ENCODE measurements at regions not wholly inside any gene's neighbourhood (a gene's known extent, or its start where the extent isn't known, plus 50 kb on each side); places are given as distances from the start of the nearest gene placed in this dataset.
"Not testable (repeated sequence)": the region's sequence is repeated elsewhere in the genome, so short reads cannot be mapped to it uniquely, and the experiment has no call there.

GRCh38 chr10:62500116-62500515 lies 125.9 kb downstream of the ZNF365 start:
- not testable (repeated sequence) for H3K4me3 ChIP-seq (ENCODE audit: low read length); H3K27me3 ChIP-seq (ENCODE audit: low read length); H3K9me3 ChIP-seq (ENCODE audit: low read length); DNase-seq; H3K9ac ChIP-seq (ENCODE audit: low read length); H3K79me2 ChIP-seq (ENCODE audit: low read length); H3K4me2 ChIP-seq (ENCODE audit: low read depth, low read length, poor library complexity, severe bottlenecking); H3K36me3 ChIP-seq (ENCODE audit: insufficient read depth, low read length); H3K27ac ChIP-seq (ENCODE audit: low read length); H3K9me2 ChIP-seq (replicated peaks; ENCODE audit: insufficient read depth, low read length); H2AFZ ChIP-seq (ENCODE audit: low read length); H3K4me1 ChIP-seq (ENCODE audit: low read length); H4K20me1 ChIP-seq (ENCODE audit: insufficient read depth, low read depth, low read length)

GRCh38 chr10:62501547-62501946 lies 127.4 kb downstream of the ZNF365 start:
- no peaks in the 10 kb centered on the region for H3K36me3 ChIP-seq (ENCODE audit: insufficient read depth, low read length)

GRCh38 chr10:62502995-62503613 lies 128.9 kb downstream of the ZNF365 start:
- Histone ChIP-seq H3K27me3 (ENCODE audit: low read length) (no peaks in the 10 kb centered on the region), H3K4me3 (ENCODE audit: low read length) (no peak overlapping the region), H3K36me3 (ENCODE audit: insufficient read depth, low read length) (no peaks in the 10 kb centered on the region), H3K9ac (ENCODE audit: low read length) (no peak overlapping the region), H3K9me2 (replicated peaks; ENCODE audit: insufficient read depth, low read length) (0 out of 2 replicates have a peak, but pooled peaks cover 4% of the 10 kb centered on the region), H3K27ac (ENCODE audit: low read length) (no peak overlapping the region), H3K9me3 (ENCODE audit: low read length) (no peaks in the 10 kb centered on the region), H3K4me2 (ENCODE audit: low read depth, low read length, poor library complexity, severe bottlenecking) (no peak overlapping the region), H3K4me1 (ENCODE audit: low read length) (no peaks in the 10 kb centered on the region), H4K20me1 (ENCODE audit: insufficient read depth, low read depth, low read length) (no peaks in the 10 kb centered on the region), H2AFZ (ENCODE audit: low read length) (no peak overlapping the region), H3K79me2 (ENCODE audit: low read length) (no peaks in the 10 kb centered on the region)
- no peak for DNase-seq

More at GRCh38 chr10:62501547-62501946, 127.4 kb downstream of the ZNF365 start:
- Histone ChIP-seq H3K27ac (ENCODE audit: low read length) (no peak overlapping the region), H3K79me2 (ENCODE audit: low read length) (no peaks in the 10 kb centered on the region), H3K9me3 (ENCODE audit: low read length) (no peaks in the 10 kb centered on the region), H4K20me1 (ENCODE audit: insufficient read depth, low read depth, low read length) (no peaks in the 10 kb centered on the region), H3K27me3 (ENCODE audit: low read length) (no peaks in the 10 kb centered on the region), H2AFZ (ENCODE audit: low read length) (no peak overlapping the region), H3K4me1 (ENCODE audit: low read length) (no peaks in the 10 kb centered on the region), H3K9me2 (replicated peaks; ENCODE audit: insufficient read depth, low read length) (0 out of 2 replicates have a peak, but pooled peaks cover 4% of the 10 kb centered on the region), H3K4me2 (ENCODE audit: low read depth, low read length, poor library complexity, severe bottlenecking) (no peak overlapping the region), H3K9ac (ENCODE audit: low read length) (no peak overlapping the region), H3K4me3 (ENCODE audit: low read length) (no peak overlapping the region)
- DNase-seq = no peak

- no peaks in the 10 kb centered on the region for H3K4me1 ChIP-seq (ENCODE audit: low read length)
- no peaks in the 10 kb centered on the region for H3K27me3 ChIP-seq (ENCODE audit: low read length)
- no peak overlapping the region for H3K4me3 ChIP-seq (ENCODE audit: low read length)
- 0 out of 2 replicates have a peak, but pooled peaks cover 4% of the 10 kb centered on the region for H3K9me2 ChIP-seq (replicated peaks; ENCODE audit: insufficient read depth, low read length)
- H3K36me3 ChIP-seq (ENCODE audit: insufficient read depth, low read length) = no peaks in the 10 kb centered on the region
- no peaks in the 10 kb centered on the region for H4K20me1 ChIP-seq (ENCODE audit: insufficient read depth, low read depth, low read length)
- no peak overlapping the region for H3K4me2 ChIP-seq (ENCODE audit: low read depth, low read length, poor library complexity, severe bottlenecking)
- no peak overlapping the region for H3K27ac ChIP-seq (ENCODE audit: low read length)
- no peak for DNase-seq
- H3K9ac ChIP-seq (ENCODE audit: low read length) = no peak overlapping the region
- no peaks in the 10 kb centered on the region for H3K79me2 ChIP-seq (ENCODE audit: low read length)
- no peaks in the 10 kb centered on the region for H3K9me3 ChIP-seq (ENCODE audit: low read length)
- H2AFZ ChIP-seq (ENCODE audit: low read length) = no peak overlapping the region
Observed at GRCh38 chr10:62503872-62504271, 129.7 kb downstream of the ZNF365 start.

DNA sequence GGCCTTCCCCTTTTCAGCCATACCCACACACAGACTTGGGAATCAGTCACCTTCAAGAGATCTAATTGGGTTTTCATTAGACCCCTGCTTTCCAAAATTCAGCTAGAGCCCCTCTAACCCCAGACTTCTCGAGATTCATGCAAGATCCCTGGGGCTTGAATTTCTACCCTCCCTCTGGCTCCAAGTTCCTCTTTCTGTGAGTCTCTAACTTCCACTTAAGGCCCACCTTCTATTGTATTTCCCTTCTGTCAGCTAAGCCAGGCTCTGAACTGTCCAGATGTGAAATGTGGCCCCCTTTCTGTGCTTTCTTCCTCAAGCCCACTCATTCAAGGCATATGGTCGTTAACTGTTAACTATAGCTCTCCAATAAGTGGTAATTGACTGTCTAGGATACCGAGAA lies 132.2 kb downstream of the ZNF365 start:
- no peaks in the 10 kb centered on the region for H3K9me3 ChIP-seq (ENCODE audit: low read length)
- no peak overlapping the region for H3K4me2 ChIP-seq (ENCODE audit: low read depth, low read length, poor library complexity, severe bottlenecking)
- no peak overlapping the region for H2AFZ ChIP-seq (ENCODE audit: low read length)
- H3K79me2 ChIP-seq (ENCODE audit: low read length) = no peaks in the 10 kb centered on the region
- DNase-seq = peak; percentile 46
- H3K4me1 ChIP-seq (ENCODE audit: low read length) = no peaks in the 10 kb centered on the region
- H3K27ac ChIP-seq (ENCODE audit: low read length) = no peak overlapping the region
- H3K4me3 ChIP-seq (ENCODE audit: low read length) = no peak overlapping the region
- no peaks in the 10 kb centered on the region for H3K36me3 ChIP-seq (ENCODE audit: insufficient read depth, low read length)
- H3K9ac ChIP-seq (ENCODE audit: low read length) = no peak overlapping the region
- 0 out of 2 replicates have a peak, but pooled peaks cover 4% of the 10 kb centered on the region for H3K9me2 ChIP-seq (replicated peaks; ENCODE audit: insufficient read depth, low read length)
- no peaks in the 10 kb centered on the region for H3K27me3 ChIP-seq (ENCODE audit: low read length)
- H4K20me1 ChIP-seq (ENCODE audit: insufficient read depth, low read depth, low read length) = no peaks in the 10 kb centered on the region

GRCh38 chr10:62511238-62511637 lies 137.1 kb downstream of the ZNF365 start:
- H3K4me2 ChIP-seq (ENCODE audit: low read depth, low read length, poor library complexity, severe bottlenecking) = no peak overlapping the region

DNA sequence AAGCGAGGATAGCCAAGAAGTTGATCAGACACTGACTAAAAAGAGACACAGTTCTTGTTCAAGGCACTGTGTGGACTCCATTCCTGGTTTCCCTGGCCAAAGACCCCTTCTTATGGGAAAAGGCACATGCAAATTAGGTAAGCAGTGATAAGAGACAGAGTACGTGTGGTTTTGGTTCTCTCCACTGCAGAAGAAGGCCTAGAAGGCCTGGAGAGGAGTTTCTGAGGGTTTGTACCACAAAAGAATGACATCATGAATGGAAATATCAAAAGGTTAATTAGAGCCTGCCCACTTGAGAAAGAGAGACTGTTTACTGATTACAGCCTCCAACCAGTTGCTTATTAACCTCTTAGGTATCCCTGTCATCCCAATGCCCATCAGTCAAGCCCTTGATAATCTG lies 137.5 kb downstream of the ZNF365 start:
- Histone ChIP-seq H3K9ac (ENCODE audit: low read length) (no peak overlapping the region), H3K4me2 (ENCODE audit: low read depth, low read length, poor library complexity, severe bottlenecking) (no peak overlapping the region), H3K9me2 (replicated peaks; ENCODE audit: insufficient read depth, low read length) (no peaks in the 10 kb centered on the region), H3K4me3 (ENCODE audit: low read length) (no peak overlapping the region), H3K27ac (ENCODE audit: low read length) (no peak overlapping the region), H3K4me1 (ENCODE audit: low read length) (no peaks in the 10 kb centered on the region), H3K9me3 (ENCODE audit: low read length) (no peaks in the 10 kb centered on the region), H3K79me2 (ENCODE audit: low read length) (no peaks in the 10 kb centered on the region), H3K27me3 (ENCODE audit: low read length) (no peaks in the 10 kb centered on the region), H3K36me3 (ENCODE audit: insufficient read depth, low read length) (no peaks in the 10 kb centered on the region), H4K20me1 (ENCODE audit: insufficient read depth, low read depth, low read length) (no peaks in the 10 kb centered on the region), H2AFZ (ENCODE audit: low read length) (no peak overlapping the region)
- no peak for DNase-seq

More at GRCh38 chr10:62511238-62511637, 137.1 kb downstream of the ZNF365 start:
- Histone ChIP-seq H3K4me1 (ENCODE audit: low read length) (no peaks in the 10 kb centered on the region), H3K79me2 (ENCODE audit: low read length) (no peaks in the 10 kb centered on the region), H3K36me3 (ENCODE audit: insufficient read depth, low read length) (no peaks in the 10 kb centered on the region), H3K4me3 (ENCODE audit: low read length) (no peak overlapping the region), H3K27me3 (ENCODE audit: low read length) (no peaks in the 10 kb centered on the region), H3K27ac (ENCODE audit: low read length) (no peak overlapping the region), H3K9ac (ENCODE audit: low read length) (no peak overlapping the region), H3K9me3 (ENCODE audit: low read length) (no peaks in the 10 kb centered on the region), H2AFZ (ENCODE audit: low read length) (no peak overlapping the region), H4K20me1 (ENCODE audit: insufficient read depth, low read depth, low read length) (no peaks in the 10 kb centered on the region), H3K9me2 (replicated peaks; ENCODE audit: insufficient read depth, low read length) (no peaks in the 10 kb centered on the region)
- no peak for DNase-seq

DNA sequence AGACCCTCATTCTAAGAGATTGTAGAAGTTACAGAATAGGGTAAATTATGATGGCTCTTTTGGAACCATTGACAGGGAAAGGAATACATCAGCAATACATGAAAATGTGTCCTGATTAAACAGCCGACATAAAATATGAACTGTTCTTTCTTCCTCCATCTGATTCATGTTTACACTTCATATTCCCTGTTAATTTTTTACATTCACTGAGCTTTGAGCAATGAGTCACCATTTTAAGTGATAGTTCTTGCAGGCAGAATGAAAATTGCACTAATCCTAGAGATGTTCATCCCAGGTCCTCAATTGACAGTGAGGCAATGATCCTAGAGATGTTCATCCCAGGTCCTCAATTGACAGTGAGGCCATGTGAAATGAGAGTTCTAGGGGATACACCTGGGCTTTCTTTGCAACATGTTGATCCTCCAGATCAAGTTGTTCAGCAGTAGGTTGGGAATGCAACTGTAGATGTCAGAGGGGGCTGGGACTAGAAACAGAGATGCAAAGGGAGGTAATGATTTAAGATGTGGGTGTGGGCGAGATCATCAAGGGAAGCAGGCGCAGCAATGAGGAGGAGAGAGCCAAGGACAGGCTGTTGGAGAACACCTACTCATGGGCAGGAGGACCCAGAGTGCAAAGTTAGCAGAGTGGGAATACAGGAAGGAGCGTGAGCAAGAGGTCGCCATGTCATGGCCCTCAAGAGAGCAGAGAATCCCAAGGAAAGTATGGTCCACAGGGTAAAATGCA lies 138.7 kb downstream of the ZNF365 start:
- H3K9ac ChIP-seq (ENCODE audit: low read length) = no peak overlapping the region
- H3K27ac ChIP-seq (ENCODE audit: low read length) = no peak overlapping the region
- no peaks in the 10 kb centered on the region for H3K4me1 ChIP-seq (ENCODE audit: low read length)
- H3K4me3 ChIP-seq (ENCODE audit: low read length) = no peak overlapping the region
- no peaks in the 10 kb centered on the region for H3K79me2 ChIP-seq (ENCODE audit: low read length)
- H4K20me1 ChIP-seq (ENCODE audit: insufficient read depth, low read depth, low read length) = no peaks in the 10 kb centered on the region
- H2AFZ ChIP-seq (ENCODE audit: low read length) = no peak overlapping the region
- no peaks in the 10 kb centered on the region for H3K9me3 ChIP-seq (ENCODE audit: low read length)
- no peaks in the 10 kb centered on the region for H3K36me3 ChIP-seq (ENCODE audit: insufficient read depth, low read length)
- no peaks in the 10 kb centered on the region for H3K9me2 ChIP-seq (replicated peaks; ENCODE audit: insufficient read depth, low read length)
- no peaks in the 10 kb centered on the region for H3K27me3 ChIP-seq (ENCODE audit: low read length)
- no peak overlapping the region for H3K4me2 ChIP-seq (ENCODE audit: low read depth, low read length, poor library complexity, severe bottlenecking)
- DNase-seq = no peak

Measured in Karpas-422 (cell line).